ENCODE measurements at regions not wholly inside any gene's neighbourhood (a gene's known extent, or its start where the extent isn't known, plus 50 kb on each side); places are given as distances from the start of the nearest gene placed in this dataset.

DNA sequence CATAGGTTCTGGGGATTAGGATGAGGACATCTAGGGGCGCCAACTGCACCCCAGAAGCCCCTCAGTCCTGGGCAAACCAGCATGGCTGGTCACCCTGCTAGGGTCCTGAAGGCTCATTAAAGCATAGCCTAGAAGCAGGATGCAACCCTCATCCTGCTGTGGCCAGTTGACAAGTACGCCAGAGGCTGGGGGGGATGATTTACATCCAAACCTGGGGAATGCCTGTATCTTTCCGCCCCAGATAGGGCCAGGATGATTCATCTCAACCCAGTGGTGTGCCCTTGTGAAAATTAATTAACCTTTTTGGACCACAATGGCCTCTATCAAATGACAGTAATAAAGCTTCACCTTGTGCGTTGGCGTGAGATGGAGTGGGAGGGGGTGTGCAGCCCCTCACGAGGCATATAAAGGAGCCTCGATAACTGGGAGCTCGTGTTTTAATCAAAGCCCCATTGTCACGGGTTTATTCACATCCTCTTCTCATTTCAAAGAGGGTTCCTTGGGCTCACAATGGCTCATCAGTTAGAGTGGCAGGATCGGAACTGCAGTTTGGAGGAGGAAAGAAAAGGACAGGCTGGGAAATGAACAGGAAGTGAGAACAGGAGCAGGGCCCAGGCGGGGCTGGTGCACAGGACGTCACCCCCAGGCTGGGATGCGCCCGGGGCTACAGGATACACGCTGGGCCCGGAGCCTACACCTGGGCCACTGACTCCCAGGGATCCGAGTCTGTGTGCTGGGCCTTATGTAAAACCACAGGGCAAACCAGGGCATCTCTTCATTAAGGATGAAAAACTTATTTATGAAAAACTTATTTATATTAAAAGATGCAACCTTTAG lies 121.8 kb upstream of the PHACTR3 start:
- DNase-seq: no peak
- no peak overlapping the region for H2BK15ac ChIP-seq (ENCODE audit: low read depth, low read length)
- no peak overlapping the region for H2BK5ac ChIP-seq (ENCODE audit: low read depth, low read length, poor library complexity, severe bottlenecking)
- H3K27me3 ChIP-seq (ENCODE audit: control insufficient read depth, insufficient read depth, low read length): no peaks in the 10 kb centered on the region
- H3K4ac ChIP-seq (ENCODE audit: low read depth, low read length): no peak overlapping the region
- POLR2A ChIA-PET (ENCODE audit: unreplicated experiment): no interaction called here
- intact Hi-C loops (cut with micrococcal nuclease) (no loop called here), in situ Hi-C loops (cut with MboI; ENCODE audit: low sequenced_read_pairs) (no loop called here), dilution Hi-C loops (cut with HindIII; ENCODE audit: low sequenced_read_pairs, unreplicated experiment) (no loop called here)
- H3K9me3 ChIP-seq (ENCODE audit: control insufficient read depth, insufficient read depth, low read length): no peaks in the 10 kb centered on the region
- ATAC-seq (ENCODE audit: low read depth): no peak
- H3K4me1 ChIP-seq (ENCODE audit: control insufficient read depth, insufficient read depth, low read length): no peaks in the 10 kb centered on the region
- no peak overlapping the region for H3K4me2 ChIP-seq (ENCODE audit: low read depth, low read length)
- no peaks in the 10 kb centered on the region for H3K79me1 ChIP-seq (ENCODE audit: low read depth in 1 of 2, low read length in 2 of 2)
- no peak overlapping the region for H3K27ac ChIP-seq (ENCODE audit: insufficient read depth, low read length)
- no peak overlapping the region for H2AFZ ChIP-seq (replicated peaks; ENCODE audit: low read length, poor library complexity)
- WGBS, 2 experiments (ENCODE audit: extremely low coverage in 2 of 2, insufficient read length in 1 of 2): no CpG with 5 or more reads among the region's 17 CpGs
- no peak overlapping the region for H2AK9ac ChIP-seq (replicated peaks; ENCODE audit: low read depth, low read length, poor library complexity)
- no peaks in the 10 kb centered on the region for H3K36me3 ChIP-seq (ENCODE audit: control insufficient read depth, insufficient read depth, low read length)
- TF ChIP-seq, protein P1, sequence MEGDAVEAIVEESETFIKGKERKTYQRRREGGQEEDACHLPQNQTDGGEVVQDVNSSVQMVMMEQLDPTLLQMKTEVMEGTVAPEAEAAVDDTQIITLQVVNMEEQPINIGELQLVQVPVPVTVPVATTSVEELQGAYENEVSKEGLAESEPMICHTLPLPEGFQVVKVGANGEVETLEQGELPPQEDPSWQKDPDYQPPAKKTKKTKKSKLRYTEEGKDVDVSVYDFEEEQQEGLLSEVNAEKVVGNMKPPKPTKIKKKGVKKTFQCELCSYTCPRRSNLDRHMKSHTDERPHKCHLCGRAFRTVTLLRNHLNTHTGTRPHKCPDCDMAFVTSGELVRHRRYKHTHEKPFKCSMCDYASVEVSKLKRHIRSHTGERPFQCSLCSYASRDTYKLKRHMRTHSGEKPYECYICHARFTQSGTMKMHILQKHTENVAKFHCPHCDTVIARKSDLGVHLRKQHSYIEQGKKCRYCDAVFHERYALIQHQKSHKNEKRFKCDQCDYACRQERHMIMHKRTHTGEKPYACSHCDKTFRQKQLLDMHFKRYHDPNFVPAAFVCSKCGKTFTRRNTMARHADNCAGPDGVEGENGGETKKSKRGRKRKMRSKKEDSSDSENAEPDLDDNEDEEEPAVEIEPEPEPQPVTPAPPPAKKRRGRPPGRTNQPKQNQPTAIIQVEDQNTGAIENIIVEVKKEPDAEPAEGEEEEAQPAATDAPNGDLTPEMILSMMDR (conservative IDR thresholded peaks at IDR 0.05; ENCODE audit: low read depth, low read length): no peak
- TF ChIP-seq NFE2L2 (IDR thresholded peaks at IDR 0.05; ENCODE audit: low read depth, low read length): no peak
- no peak for TF ChIP-seq CEBPB (IDR thresholded peaks at IDR 0.05; ENCODE audit: low read depth, low read length)
- no peak for TF ChIP-seq MAZ (IDR thresholded peaks at IDR 0.05; ENCODE audit: borderline replicate concordance, low read depth, low read length)
- TF ChIP-seq CHD1 (IDR thresholded peaks at IDR 0.05; ENCODE audit: low read depth, low read length): no peak
- no peak for TF ChIP-seq RFX5 (IDR thresholded peaks at IDR 0.05; ENCODE audit: low read depth, low read length)
- no peak for TF ChIP-seq MXI1 (IDR thresholded peaks at IDR 0.05; ENCODE audit: borderline replicate concordance, low read depth, low read length)
- TF ChIP-seq POLR2A (IDR thresholded peaks at IDR 0.05; ENCODE audit: low read depth, low read length): no peak
- TF ChIP-seq BHLHE40 (IDR thresholded peaks at IDR 0.05; ENCODE audit: low read depth, low read length): no peak
- no peak for TF ChIP-seq USF2 (IDR thresholded peaks at IDR 0.05; ENCODE audit: low read depth, low read length)
- no peak for TF ChIP-seq FOS (IDR thresholded peaks at IDR 0.05; ENCODE audit: low read depth, low read length)
- no peaks in the 10 kb centered on the region for H3K9me1 ChIP-seq (ENCODE audit: insufficient read depth, low read length)
- CTCF ChIA-PET: interaction anchor here (0.6 kb wide), 1 partner anchor 27 kb away, joined by 3 read pairs; no protein-coding TSS in a partner anchor
- no peak overlapping the region for H3K18ac ChIP-seq (ENCODE audit: low read depth, low read length)
- no peak overlapping the region for H4K91ac ChIP-seq (ENCODE audit: insufficient read depth, low read depth, low read length)
- H3K4me3 ChIP-seq (ENCODE audit: insufficient read depth, low read depth, low read length): no peak overlapping the region
- H3K9ac ChIP-seq (ENCODE audit: low read depth, low read length): no peak overlapping the region
- H3K56ac ChIP-seq (ENCODE audit: extremely low read depth, insufficient read depth, low read length): no peak overlapping the region
- no peak overlapping the region for H3K14ac ChIP-seq (replicated peaks; ENCODE audit: low read depth, low read length)
- H4K8ac ChIP-seq (ENCODE audit: low read depth in 2 of 2, low read length in 2 of 2): no peak overlapping the region
- H4K20me1 ChIP-seq (ENCODE audit: insufficient read depth, low read length): no peaks in the 10 kb centered on the region
- no peak overlapping the region for H2BK120ac ChIP-seq (ENCODE audit: low read depth, low read length)
- BruUV-seq (replicated peaks): no TSS peak
- H2BK20ac ChIP-seq (ENCODE audit: low read depth, low read length): no peak overlapping the region
- no peak overlapping the region for H2AK5ac ChIP-seq (ENCODE audit: low read depth, low read length)
- H3K23ac ChIP-seq (ENCODE audit: low read depth, low read length): no peak overlapping the region
- H4K5ac ChIP-seq (ENCODE audit: low read depth, low read length): no peak overlapping the region
